Immature natural killer cell (primary cell): ENCODE measurements at regions not wholly inside any gene's neighbourhood (a gene's known extent, or its start where the extent isn't known, plus 50 kb on each side); places are given as distances from the start of the nearest gene placed in this dataset.

Experiments used
- DNase-seq, 3 donors: peaks; one replicate each; pipeline ENCODE4 v3.0.0; 2022; ENCODE audit warnings: mixed read lengths in 1 of 3
- H3K27ac Mint-ChIP-seq, 6 donors: one replicate each; pipeline ENCODE4 v1.8.0; 2020; ENCODE audit warnings: mixed read lengths in 6 of 6, mild to moderate bottlenecking in 5 of 6, inconsistent platforms in 4 of 6, moderate library complexity in 3 of 6
- H3K27me3 Mint-ChIP-seq, 3 donors: one replicate each; pipeline ENCODE4 v1.8.0; 2020 to 2021; ENCODE audit warnings: low read depth in 3 of 3, mild to moderate bottlenecking in 3 of 3, mixed read lengths in 3 of 3, moderate library complexity in 3 of 3, inconsistent platforms in 1 of 3
- H3K36me3 Mint-ChIP-seq, 3 donors: one replicate each; pipeline ENCODE4 v1.8.0; 2020; ENCODE audit warnings: mixed read lengths in 3 of 3, inconsistent platforms in 2 of 3, mild to moderate bottlenecking in 2 of 3
- H3K4me1 Mint-ChIP-seq, 2 donors: one replicate each; pipeline ENCODE4 v1.8.0; 2020; ENCODE audit warnings: inconsistent platforms in 2 of 2, mild to moderate bottlenecking in 2 of 2, mixed read lengths in 2 of 2, moderate library complexity in 1 of 2
- H3K4me3 Mint-ChIP-seq, 5 donors: one replicate each; pipeline ENCODE4 v1.8.0; 2020; ENCODE audit warnings: mild to moderate bottlenecking in 5 of 5, mixed read lengths in 5 of 5, inconsistent platforms in 3 of 5, moderate library complexity in 3 of 5
- H3K9me3 Mint-ChIP-seq, 6 donors: one replicate each; pipeline ENCODE4 v1.8.0; 2020; ENCODE audit warnings: mild to moderate bottlenecking in 6 of 6, mixed read lengths in 6 of 6, inconsistent platforms in 4 of 6, moderate library complexity in 3 of 6

DNA sequence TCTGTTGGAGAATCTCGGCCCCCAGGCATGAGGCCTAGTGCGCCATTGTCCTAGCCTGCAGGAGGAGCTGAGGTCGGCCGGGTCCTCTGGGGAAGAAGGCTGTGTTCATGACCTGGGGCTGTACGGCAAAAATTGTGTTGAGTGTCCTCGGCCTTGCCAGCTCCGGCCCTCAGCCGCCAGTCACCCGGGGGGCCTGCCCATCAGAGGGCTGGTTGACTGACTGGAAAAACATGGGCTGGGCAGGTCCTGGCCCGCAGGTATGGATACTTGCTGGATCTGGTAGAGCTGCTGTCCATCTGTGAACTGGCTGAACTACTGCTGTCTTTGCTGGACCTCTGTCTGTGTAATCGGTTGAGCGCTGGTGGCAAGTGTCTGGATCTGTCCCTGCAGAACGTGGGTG, 136.7 kb upstream of the GAS1 start:
- Mint-ChIP-seq H3K4me1 (no peaks in the 10 kb centered on the region), H3K9me3 (no peaks in the 10 kb centered on the region), H3K4me3 (no peak overlapping the region), H3K27me3 (peaks cover 3 to 8% (median 6%) of the 10 kb centered on the region in 3 donors), H3K27ac (no peak overlapping the region), H3K36me3 (no peaks in the 10 kb centered on the region)
- no peak for DNase-seq

DNA sequence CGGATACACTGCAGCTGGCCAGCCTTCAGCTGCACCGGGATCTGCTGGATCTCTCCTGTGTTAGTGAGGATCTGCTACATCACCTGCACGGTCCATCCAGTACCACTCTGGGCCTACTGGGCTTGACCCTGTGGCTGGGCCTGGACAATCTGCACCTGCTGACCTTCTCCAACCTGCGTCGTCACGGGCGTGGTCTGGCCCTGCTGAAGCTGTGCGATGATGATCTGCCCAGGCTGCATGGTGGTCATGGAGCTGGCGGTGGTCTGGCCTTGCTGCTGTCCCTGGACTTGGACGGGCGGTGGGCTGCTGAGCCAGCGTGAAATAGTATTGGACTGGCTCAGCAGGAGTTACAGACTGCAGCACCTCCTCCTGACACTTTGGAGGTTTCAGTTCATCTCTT, 137.1 kb upstream of the GAS1 start:
- Mint-ChIP-seq H3K36me3 (no peaks in the 10 kb centered on the region), H3K4me1 (no peaks in the 10 kb centered on the region), H3K27ac (no peak overlapping the region), H3K27me3 (peaks cover 3 to 8% (median 6%) of the 10 kb centered on the region in 3 donors), H3K9me3 (no peaks in the 10 kb centered on the region), H3K4me3 (no peak overlapping the region)
- DNase-seq, result no peak

DNA sequence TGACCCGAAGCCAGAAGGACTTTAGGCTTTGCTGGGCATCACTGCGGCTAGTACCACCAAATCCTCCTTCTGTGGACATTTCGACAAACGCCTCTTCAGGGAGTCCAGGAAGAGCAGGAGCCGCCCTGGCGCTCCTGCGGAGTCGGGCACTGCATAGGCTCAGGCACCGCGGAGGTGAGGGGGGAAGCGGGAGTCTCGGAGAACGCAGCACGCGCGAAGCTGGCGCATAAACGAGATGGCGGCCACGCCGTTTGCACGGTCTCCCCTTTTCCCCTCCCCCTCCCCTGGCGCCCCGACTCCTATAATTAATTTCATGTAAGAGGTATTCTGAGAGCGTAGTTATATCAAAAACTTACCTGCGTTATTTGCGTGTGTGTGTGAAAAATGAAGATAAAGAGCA, 137.8 kb upstream of the GAS1 start:
- Mint-ChIP-seq H3K36me3 (no peaks in the 10 kb centered on the region), H3K27ac (no peak overlapping the region), H3K4me1 (no peaks in the 10 kb centered on the region), H3K4me3 (no peak overlapping the region), H3K9me3 (no peaks in the 10 kb centered on the region), H3K27me3 (peaks cover 3 to 8% (median 6%) of the 10 kb centered on the region in 3 donors)
- DNase-seq, result no peak

DNA sequence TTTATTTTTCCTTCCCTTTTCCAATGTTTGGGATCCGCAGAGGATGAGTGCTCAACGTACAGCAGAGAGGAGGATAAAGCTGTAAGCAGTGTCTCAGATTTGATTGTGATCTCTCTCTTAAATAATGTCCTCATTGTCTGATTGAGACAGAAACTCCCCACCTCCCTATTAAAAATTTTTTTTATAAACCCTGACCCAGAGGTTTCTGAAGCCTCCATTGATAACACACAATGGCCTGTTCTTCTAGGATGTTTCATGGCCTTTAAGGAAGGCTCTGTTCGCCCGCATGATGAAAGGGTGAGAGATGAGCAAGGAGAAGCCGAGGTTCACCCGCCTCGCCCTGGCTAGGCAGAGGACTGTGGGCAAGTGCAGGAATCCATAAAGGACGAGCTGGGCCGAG, 138.2 kb upstream of the GAS1 start:
- H3K36me3 Mint-ChIP-seq, result no peaks in the 10 kb centered on the region
- no peak overlapping the region for H3K27ac Mint-ChIP-seq
- no peaks in the 10 kb centered on the region for H3K4me1 Mint-ChIP-seq
- H3K4me3 Mint-ChIP-seq, result no peak overlapping the region
- no peaks in the 10 kb centered on the region for H3K9me3 Mint-ChIP-seq
- peaks cover 3 to 8% (median 6%) of the 10 kb centered on the region in 3 donors for H3K27me3 Mint-ChIP-seq
- no peak for DNase-seq

DNA sequence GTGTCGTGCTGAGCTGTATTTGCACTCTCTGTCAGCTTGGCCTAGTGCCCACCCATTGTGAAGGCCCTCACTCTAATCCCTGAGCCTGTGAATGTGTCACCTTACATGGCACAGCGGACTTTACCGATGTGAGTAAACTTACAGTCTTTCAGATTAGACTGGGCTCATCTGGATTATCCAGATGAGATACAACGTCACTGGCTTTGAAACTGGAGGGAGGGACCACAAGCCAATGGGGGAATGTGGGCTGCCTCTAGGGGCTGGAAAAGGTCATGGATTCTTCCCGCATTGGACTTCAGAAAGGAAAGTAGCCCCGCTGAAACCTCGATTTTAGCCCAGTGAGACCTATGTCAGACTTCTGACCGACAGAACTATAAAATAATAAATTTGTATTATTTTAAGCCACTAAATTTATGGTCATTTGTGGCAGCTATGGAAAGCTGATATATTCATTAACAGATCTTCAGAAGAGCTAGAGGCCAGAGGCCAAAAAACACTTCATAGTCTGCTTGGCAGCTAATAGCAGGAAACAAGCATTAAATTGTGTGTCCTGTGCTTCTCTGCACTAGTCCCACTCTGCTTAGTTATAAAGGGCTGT, 139.0 kb upstream of the GAS1 start:
- no peak for DNase-seq
- Mint-ChIP-seq H3K36me3 (no peaks in the 10 kb centered on the region), H3K27ac (no peak overlapping the region), H3K27me3 (peaks cover 2 to 8% (median 4%) of the 10 kb centered on the region in 3 donors), H3K4me1 (no peaks in the 10 kb centered on the region), H3K9me3 (no peaks in the 10 kb centered on the region), H3K4me3 (no peak overlapping the region)

DNA sequence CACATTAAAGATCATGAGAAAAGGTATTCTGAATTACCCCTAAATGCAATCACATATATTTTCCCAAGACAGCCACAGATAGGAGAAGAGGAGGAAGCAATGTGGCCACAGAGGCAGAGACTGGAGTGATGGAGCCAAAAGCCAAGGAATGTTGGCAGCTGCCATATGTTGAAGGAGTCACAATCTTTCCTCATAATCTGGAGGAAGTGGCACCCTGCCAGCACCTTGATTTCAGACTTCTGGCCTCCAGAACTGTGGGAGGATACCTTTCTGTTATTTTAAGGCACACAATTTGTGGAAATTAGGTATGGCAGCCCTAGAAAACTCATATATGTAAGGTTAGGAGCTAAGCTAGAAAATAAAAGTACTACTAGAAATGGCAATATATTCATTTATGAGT, 139.9 kb upstream of the GAS1 start:
- no peak for DNase-seq
- Mint-ChIP-seq H3K27me3 (peaks cover 3 to 8% (median 4%) of the 10 kb centered on the region in 3 donors), H3K27ac (no peak overlapping the region), H3K36me3 (no peaks in the 10 kb centered on the region), H3K4me1 (no peaks in the 10 kb centered on the region), H3K4me3 (no peak overlapping the region), H3K9me3 (no peaks in the 10 kb centered on the region)

DNA sequence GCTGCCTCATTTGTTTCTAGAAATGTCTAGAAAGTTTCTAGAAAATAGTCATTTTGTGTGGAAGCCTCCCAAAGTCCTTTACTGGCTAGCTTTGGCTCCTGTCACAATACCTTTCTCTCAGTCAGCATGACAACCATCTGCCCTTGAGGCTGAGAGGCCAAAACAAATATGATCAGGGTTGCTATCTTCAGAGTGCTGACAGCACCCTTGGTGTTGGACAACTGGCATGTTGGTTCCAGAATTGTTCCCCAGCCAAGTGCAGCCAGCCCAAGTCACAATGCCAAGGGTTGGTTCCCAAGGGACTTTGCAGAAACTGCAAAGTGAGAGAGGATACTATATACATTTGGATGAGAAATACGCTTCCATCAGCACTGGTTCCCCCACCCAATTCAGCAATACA, 140.9 kb upstream of the GAS1 start:
- no peaks in the 10 kb centered on the region for H3K36me3 Mint-ChIP-seq
- no peaks in the 10 kb centered on the region for H3K9me3 Mint-ChIP-seq
- no peak overlapping the region for H3K27ac Mint-ChIP-seq
- H3K4me1 Mint-ChIP-seq, result no peaks in the 10 kb centered on the region
- DNase-seq, result no peak
- H3K27me3 Mint-ChIP-seq, result peaks cover 3 to 8% (median 7%) of the 10 kb centered on the region in 3 donors
- no peak overlapping the region for H3K4me3 Mint-ChIP-seq

DNA sequence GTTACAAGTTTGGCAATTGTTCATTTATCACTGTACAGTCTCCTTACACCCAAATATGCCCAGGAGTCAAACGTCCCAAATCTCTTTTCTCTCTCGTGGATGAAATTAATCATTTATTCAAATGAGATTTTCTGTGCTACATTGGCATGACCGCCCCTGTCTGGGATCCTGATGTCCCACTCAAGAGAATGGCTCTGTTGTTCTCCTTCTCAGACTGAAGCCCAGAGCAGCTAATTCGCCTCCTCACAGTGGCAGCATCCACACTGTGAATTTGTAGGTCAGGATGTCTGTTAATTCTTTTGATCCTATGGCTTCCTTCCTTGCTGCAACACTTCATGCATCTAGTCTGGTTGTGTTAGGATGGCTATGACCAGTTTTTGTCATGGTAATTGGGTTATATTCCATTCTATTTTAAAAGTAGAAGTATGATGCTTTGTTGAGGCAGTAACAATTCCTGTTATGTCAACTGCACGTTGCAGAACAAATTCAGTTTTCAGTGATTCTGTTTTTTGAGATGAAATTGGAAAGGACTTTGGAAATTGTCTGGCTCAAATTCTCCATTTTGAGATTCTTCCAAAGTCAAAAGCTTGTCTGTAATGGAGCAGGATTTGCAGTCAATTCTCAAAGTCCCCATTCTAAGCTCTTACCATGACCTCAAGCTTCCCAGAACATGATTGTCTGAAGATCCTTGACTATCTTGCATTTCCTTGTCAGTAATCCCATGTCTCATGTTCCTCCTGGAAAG, 141.5 kb upstream of the GAS1 start:
- Mint-ChIP-seq H3K27me3 (peaks cover 3 to 8% (median 7%) of the 10 kb centered on the region in 3 donors), H3K27ac (no peak overlapping the region), H3K4me3 (no peak overlapping the region), H3K9me3 (no peaks in the 10 kb centered on the region), H3K36me3 (no peaks in the 10 kb centered on the region), H3K4me1 (no peaks in the 10 kb centered on the region)
- DNase-seq, result no peak

DNA sequence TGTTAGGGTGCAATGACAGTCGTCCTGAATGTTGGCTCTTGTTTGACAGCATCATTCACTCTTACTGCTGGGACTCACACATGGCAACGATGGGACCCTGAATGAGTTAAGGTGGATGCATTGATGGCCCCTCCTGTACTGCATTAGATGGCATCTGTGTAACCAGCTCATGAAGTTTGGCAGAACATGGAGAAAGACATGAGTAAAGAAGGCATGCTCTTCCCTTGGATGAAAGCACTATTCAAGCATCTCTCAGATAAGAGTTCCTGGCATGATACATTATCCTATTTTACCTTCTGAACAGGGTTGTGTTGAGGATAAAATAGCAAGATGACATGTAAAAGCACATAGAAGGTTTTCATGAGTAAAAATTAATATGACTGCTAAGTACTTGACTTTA, 142.2 kb upstream of the GAS1 start:
- no peak overlapping the region for H3K4me3 Mint-ChIP-seq
- H3K36me3 Mint-ChIP-seq, result no peaks in the 10 kb centered on the region
- H3K4me1 Mint-ChIP-seq, result no peaks in the 10 kb centered on the region
- H3K9me3 Mint-ChIP-seq, result no peaks in the 10 kb centered on the region
- DNase-seq, result no peak
- H3K27ac Mint-ChIP-seq, result no peak overlapping the region
- peaks cover 1 to 7% (median 6%) of the 10 kb centered on the region in 3 donors for H3K27me3 Mint-ChIP-seq

DNA sequence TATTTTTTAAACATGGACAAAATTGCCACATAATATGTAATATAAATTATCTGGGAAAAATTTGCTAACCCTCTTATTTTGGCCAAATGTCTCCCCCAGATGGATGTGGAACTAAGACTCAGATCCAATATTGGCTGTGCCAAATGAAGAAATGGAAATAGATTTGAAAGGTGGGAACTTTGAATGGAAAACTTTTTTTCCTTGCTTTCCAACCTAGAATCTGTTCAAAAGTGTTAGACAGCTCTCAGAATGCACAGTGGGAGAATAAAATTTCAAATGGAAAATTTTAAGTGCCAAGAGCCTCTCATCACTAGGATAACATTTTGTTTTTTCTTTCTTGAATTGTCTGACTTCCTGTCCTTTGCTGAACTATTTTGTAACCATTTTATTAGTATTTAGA, 142.6 kb upstream of the GAS1 start:
- Mint-ChIP-seq H3K4me3 (no peak overlapping the region), H3K27ac (no peak overlapping the region), H3K4me1 (no peaks in the 10 kb centered on the region), H3K36me3 (no peaks in the 10 kb centered on the region), H3K27me3 (peaks cover 1 to 7% (median 6%) of the 10 kb centered on the region in 3 donors), H3K9me3 (no peaks in the 10 kb centered on the region)
- DNase-seq, result no peak

DNA sequence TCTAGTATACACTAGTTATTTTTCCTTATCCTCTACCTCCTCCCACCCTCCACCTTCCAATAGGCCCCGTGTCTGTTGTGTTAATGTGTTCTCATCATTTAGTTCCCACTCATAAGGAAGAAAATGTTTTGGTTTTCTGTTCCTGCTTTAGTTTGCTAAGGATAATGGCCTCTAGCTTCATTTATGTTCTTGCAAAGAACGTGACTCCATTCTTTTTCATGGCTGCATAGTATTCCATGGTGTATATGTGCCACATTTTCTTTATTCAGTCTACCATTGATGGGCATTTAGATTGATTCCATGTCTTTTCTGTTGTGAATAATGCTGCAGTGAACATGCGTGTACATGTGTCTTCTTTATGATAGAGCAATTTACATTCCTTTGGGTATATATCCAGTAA, 146.5 kb upstream of the GAS1 start:
- Mint-ChIP-seq H3K27me3 (peaks cover 0 to 4% (median 2%) of the 10 kb centered on the region in 3 donors), H3K36me3 (no peaks in the 10 kb centered on the region), H3K9me3 (no peaks in the 10 kb centered on the region), H3K27ac (no peak overlapping the region), H3K4me3 (no peak overlapping the region), H3K4me1 (no peaks in the 10 kb centered on the region)
- no peak for DNase-seq

DNA sequence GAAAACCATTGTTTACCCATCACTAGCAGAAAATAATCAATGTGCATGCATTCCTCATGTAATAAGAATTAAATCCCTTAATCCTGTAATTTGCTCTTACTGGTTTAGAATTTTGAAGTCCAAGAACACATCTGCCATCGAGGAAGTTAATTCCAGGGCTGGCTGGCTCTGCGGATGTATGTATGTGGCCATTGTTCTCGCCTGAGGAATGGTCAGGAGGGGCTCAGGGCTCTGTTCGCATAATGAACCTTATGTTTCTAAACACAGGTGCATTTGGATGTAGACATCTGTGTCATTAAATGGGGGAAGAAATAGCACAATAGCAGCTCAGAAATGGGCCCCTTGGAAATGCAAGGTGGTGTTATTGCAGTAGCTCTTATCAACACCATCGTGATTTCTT, 148.6 kb upstream of the GAS1 start:
- Mint-ChIP-seq H3K4me3 (no peak overlapping the region), H3K9me3 (no peaks in the 10 kb centered on the region), H3K4me1 (no peaks in the 10 kb centered on the region), H3K36me3 (no peaks in the 10 kb centered on the region), H3K27me3 (peaks cover 0 to 4% (median 3%) of the 10 kb centered on the region in 3 donors), H3K27ac (no peak overlapping the region)
- no peak for DNase-seq

DNA sequence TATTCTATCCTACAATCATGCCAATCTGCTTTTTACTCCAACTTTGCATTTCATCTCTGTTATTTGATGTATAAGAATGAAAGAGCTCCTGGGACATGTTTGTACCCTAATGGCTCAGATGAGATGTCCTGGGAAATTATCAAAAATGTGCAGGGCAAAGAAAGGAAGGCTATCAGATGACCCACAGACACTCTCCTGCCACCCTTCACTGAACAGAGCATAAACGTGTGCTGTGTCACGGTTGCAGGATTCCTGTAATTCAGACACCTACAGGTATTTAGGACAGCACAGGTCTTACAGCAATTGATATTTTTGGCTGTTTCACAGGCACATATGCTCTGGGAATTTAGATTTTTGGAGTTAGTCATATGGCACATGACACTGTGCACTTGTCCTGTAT, 149.2 kb upstream of the GAS1 start:
- no peaks in the 10 kb centered on the region for H3K36me3 Mint-ChIP-seq
- peaks cover 0 to 4% (median 2%) of the 10 kb centered on the region in 3 donors for H3K27me3 Mint-ChIP-seq
- no peak for DNase-seq
- no peak overlapping the region for H3K27ac Mint-ChIP-seq
- no peaks in the 10 kb centered on the region for H3K9me3 Mint-ChIP-seq
- H3K4me1 Mint-ChIP-seq, result no peaks in the 10 kb centered on the region
- no peak overlapping the region for H3K4me3 Mint-ChIP-seq

DNA sequence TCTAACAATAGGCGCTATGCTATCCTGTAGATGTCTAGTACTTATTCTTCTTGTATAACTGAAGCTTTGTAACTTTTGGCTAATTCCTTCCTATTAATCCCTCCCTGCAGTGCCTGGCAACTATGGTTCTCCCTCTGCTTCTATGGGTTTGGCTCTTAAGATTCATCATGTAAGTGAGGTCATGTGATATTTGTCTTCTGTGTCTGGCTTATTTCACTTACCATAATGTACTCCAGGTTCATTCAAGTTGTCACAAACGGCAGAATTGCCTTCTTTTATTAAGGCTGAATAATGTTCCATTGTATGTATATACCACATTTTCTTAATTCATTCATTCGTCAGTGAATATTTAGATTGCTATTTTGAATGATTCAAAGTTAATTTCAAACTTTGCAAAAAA, 149.9 kb upstream of the GAS1 start:
- DNase-seq, result no peak
- Mint-ChIP-seq H3K27ac (no peak overlapping the region), H3K36me3 (no peaks in the 10 kb centered on the region), H3K9me3 (no peaks in the 10 kb centered on the region), H3K27me3 (peaks cover 0 to 3% (median 2%) of the 10 kb centered on the region in 3 donors), H3K4me1 (no peaks in the 10 kb centered on the region), H3K4me3 (no peak overlapping the region)

DNA sequence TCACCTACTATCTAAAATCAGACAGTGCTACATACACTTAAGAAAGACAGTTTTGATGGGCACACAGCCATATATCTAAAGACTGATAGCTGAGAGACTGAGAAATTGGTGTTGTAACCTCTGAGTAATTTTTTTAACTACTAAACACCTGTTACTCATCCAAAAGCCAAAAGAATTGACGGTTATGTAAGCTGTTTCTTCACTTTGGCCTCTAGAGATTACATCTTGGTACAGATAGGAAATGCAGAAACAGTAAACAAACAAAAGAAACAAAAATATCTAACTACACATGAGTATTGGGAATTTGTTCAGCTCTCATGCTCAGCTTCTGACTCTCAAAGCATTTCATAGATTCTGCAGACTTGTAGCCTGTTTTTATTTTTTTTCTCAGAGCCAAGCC, 152.1 kb upstream of the GAS1 start:
- Mint-ChIP-seq H3K9me3 (no peaks in the 10 kb centered on the region), H3K27me3 (peaks cover 0 to 3% (median 3%) of the 10 kb centered on the region in 3 donors), H3K36me3 (no peaks in the 10 kb centered on the region), H3K27ac (no peak overlapping the region), H3K4me1 (no peaks in the 10 kb centered on the region), H3K4me3 (no peak overlapping the region)
- no peak for DNase-seq
